GM13976 (cell line): ENCODE measurements at regions not wholly inside any gene's neighbourhood (a gene's known extent, or its start where the extent isn't known, plus 50 kb on each side); places are given as distances from the start of the nearest gene placed in this dataset.

Source experiments
- DNase-seq: peaks from one replicate; pipeline ENCODE4 v3.0.0; 2012; ENCODE audit warnings: low spot score
- in situ Hi-C: fragments of 300-500 bp; cut with MboI; formaldehyde crosslinking; loops from one replicate; pipeline ENCODE4 v1.12.0; 2022; ENCODE audit warnings: low sequenced_read_pairs, mixed read lengths, inconsistent platforms; ENCODE audit not compliant: unreplicated experiment
- TF ChIP-seq, protein P1 (sequence below): IDR thresholded peaks from 2 replicates; pipeline ENCODE4 v1.5.1; 2012; ENCODE audit warnings: borderline replicate concordance, mild to moderate bottlenecking; ENCODE audit not compliant: insufficient read depth; ENCODE audit errors: extremely low read depth, missing control alignments, control extremely low read depth

- DNase-seq = peak; percentile 21
- in situ Hi-C loops = no loop called here
Measured at GRCh38 chr2:240212425-240213225, 72.2 kb upstream of the OTOS start.

GRCh38 chr2:240213226-240213475, 72.7 kb upstream of the OTOS start:
- TF ChIP-seq, protein P1, sequence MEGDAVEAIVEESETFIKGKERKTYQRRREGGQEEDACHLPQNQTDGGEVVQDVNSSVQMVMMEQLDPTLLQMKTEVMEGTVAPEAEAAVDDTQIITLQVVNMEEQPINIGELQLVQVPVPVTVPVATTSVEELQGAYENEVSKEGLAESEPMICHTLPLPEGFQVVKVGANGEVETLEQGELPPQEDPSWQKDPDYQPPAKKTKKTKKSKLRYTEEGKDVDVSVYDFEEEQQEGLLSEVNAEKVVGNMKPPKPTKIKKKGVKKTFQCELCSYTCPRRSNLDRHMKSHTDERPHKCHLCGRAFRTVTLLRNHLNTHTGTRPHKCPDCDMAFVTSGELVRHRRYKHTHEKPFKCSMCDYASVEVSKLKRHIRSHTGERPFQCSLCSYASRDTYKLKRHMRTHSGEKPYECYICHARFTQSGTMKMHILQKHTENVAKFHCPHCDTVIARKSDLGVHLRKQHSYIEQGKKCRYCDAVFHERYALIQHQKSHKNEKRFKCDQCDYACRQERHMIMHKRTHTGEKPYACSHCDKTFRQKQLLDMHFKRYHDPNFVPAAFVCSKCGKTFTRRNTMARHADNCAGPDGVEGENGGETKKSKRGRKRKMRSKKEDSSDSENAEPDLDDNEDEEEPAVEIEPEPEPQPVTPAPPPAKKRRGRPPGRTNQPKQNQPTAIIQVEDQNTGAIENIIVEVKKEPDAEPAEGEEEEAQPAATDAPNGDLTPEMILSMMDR = no peak
- in situ Hi-C loops = no loop called here
- peak; percentile 25 for DNase-seq

More at GRCh38 chr2:240212425-240213225, 72.2 kb upstream of the OTOS start:
- TF ChIP-seq, protein P1 = no peak

- in situ Hi-C loops = no loop called here
- TF ChIP-seq, protein P1 = no peak
- peak; percentile 23 for DNase-seq
Measured at GRCh38 chr2:240213476-240214421, 73.3 kb upstream of the OTOS start.

- DNase-seq = peak; percentile 24
- TF ChIP-seq, protein P1 = no peak
- in situ Hi-C loops = no loop called here
Measured at GRCh38 chr2:240214790-240215675, 74.6 kb upstream of the OTOS start.

DNA sequence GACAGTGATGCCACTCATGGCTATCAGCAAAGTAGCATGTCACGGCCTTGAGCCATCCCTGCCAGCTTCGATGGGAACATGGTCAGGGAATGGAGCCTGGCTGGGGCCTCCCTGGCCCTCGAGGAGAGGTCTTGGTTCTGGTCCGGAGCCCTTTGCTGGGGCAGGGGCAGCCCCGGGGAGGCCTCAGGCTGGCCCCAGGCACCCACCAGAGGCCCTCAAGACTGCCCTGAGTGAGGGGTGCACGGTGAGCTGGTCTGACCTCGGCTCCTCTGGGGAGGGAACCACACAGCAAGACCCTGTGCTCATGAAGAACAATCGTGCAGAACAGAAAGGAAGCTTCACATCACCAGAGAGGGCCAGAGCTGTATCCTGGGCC, 75.2 kb upstream of the OTOS start:
- DNase-seq = peak; percentile 24
- TF ChIP-seq, protein P1 = no peak
- in situ Hi-C loops = no loop called here

DNA sequence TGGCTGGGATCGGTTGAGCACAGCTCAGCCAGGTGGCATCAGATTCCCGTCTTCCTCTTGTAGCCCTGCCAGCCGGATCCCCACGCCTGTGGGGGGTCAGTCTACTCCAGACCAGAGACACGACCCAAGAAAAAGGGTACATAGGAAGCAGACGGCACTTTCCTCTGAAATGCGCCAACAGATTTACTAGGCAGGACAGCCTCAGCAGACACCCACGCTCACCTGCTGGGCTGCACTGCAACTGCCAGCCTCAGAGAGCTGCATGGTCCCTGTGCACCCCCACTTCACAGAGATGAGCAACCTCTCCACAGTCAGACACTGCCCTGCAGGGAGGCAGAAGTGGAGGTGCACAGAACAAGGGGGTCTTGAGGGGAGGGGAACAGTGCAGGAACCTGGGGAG, 75.7 kb upstream of the OTOS start:
- TF ChIP-seq, protein P1 = no peak
- peak; percentile 25 for DNase-seq
- in situ Hi-C loops = no loop called here
